HuH-7 (cell line): ENCODE measurements at regions not wholly inside any gene's neighbourhood (a gene's known extent, or its start where the extent isn't known, plus 50 kb on each side); places are given as distances from the start of the nearest gene placed in this dataset.
A peak's percentile ranks its signal among the peaks of the same experiment; 100 is the strongest.
"Not testable (repeated sequence)": the region's sequence is repeated elsewhere in the genome, so short reads cannot be mapped to it uniquely, and the experiment has no call there.

Source experiments
- DNase-seq: peaks from one replicate; pipeline ENCODE4 v3.0.0; 2011; ENCODE audit warnings: low spot score

GRCh38 chr5:106121972-106122605 lies 1548.6 kb downstream of the EFNA5 start:
- peak; percentile 52 for DNase-seq

GRCh38 chr5:106116682-106117081 lies 1554.1 kb downstream of the EFNA5 start:
- DNase-seq, result no peak

GRCh38 chr5:106113922-106114321 lies 1556.8 kb downstream of the EFNA5 start:
- no peak for DNase-seq

- no peak for DNase-seq
These were observed 1564.4 kb downstream of the EFNA5 start for GRCh38 chr5:106106384-106106783.

- DNase-seq, result no peak
These were observed 1573.4 kb downstream of the EFNA5 start for GRCh38 chr5:106097340-106097739.

GRCh38 chr5:106094839-106095238 lies 1575.9 kb downstream of the EFNA5 start:
- DNase-seq, result no peak

- no peak for DNase-seq
These were observed 1576.5 kb downstream of the EFNA5 start for GRCh38 chr5:106094204-106094607.

- no peak for DNase-seq
These were observed 1577.6 kb downstream of the EFNA5 start for GRCh38 chr5:106093134-106093533.

GRCh38 chr5:106092455-106092854 lies 1578.3 kb downstream of the EFNA5 start:
- no peak for DNase-seq

GRCh38 chr5:106089073-106089472 lies 1581.7 kb downstream of the EFNA5 start:
- no peak for DNase-seq

GRCh38 chr5:106088462-106088861 lies 1582.3 kb downstream of the EFNA5 start:
- DNase-seq, result no peak

GRCh38 chr5:106086352-106086751 lies 1584.4 kb downstream of the EFNA5 start:
- DNase-seq, result no peak

GRCh38 chr5:106085556-106085955 lies 1585.2 kb downstream of the EFNA5 start:
- no peak for DNase-seq

GRCh38 chr5:106085136-106085535 lies 1585.6 kb downstream of the EFNA5 start:
- DNase-seq, result no peak

- no peak for DNase-seq
These were observed 1590.2 kb downstream of the EFNA5 start for GRCh38 chr5:106080535-106080934.

GRCh38 chr5:106076655-106077054 lies 1594.1 kb downstream of the EFNA5 start:
- DNase-seq, result no peak

- DNase-seq, result no peak
These were observed 1598.5 kb downstream of the EFNA5 start for GRCh38 chr5:106072208-106072607.

GRCh38 chr5:106047341-106047740 lies 1623.4 kb downstream of the EFNA5 start:
- no peak for DNase-seq

- DNase-seq, result not testable (repeated sequence)
These were observed 1638.7 kb downstream of the EFNA5 start for GRCh38 chr5:106032069-106032468.

GRCh38 chr5:106028314-106028713 lies 1642.4 kb downstream of the EFNA5 start:
- DNase-seq, result no peak

- DNase-seq, result no peak
These were observed 1649.8 kb downstream of the EFNA5 start for GRCh38 chr5:106020894-106021293.

- no peak for DNase-seq
These were observed 1651.5 kb downstream of the EFNA5 start for GRCh38 chr5:106019261-106019660.

GRCh38 chr5:106017243-106017857 lies 1653.4 kb downstream of the EFNA5 start:
- no peak for DNase-seq

- no peak for DNase-seq
These were observed 1656.5 kb downstream of the EFNA5 start for GRCh38 chr5:106014262-106014661.
